ENCODE measurements at regions not wholly inside any gene's neighbourhood (a gene's known extent, or its start where the extent isn't known, plus 50 kb on each side); places are given as distances from the start of the nearest gene placed in this dataset.

DNA sequence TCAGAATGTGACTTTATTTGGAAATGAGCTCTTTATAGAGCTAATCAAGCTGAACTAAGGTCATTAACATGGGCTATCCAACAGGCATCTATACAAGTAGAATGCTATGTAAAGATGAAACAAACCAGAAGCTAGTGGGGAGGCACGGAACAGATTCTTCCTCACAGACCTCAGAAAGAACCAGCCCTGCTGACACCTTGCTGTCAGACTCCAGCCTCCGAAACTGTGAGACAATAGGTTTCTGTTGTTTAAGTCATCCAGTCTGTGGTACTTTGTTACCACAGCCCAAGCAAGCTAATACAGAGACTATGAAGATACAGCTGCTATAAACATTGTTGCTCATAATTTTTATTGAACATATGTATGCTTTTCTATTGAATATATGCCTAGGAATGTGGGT, 406.3 kb upstream of the CHRM3 start:
- TF ChIP-seq JUN (IDR thresholded peaks at IDR 0.05; ENCODE audit: borderline replicate concordance, insufficient read depth, insufficient read length, low read depth): no peak
- TF ChIP-seq, protein P1, sequence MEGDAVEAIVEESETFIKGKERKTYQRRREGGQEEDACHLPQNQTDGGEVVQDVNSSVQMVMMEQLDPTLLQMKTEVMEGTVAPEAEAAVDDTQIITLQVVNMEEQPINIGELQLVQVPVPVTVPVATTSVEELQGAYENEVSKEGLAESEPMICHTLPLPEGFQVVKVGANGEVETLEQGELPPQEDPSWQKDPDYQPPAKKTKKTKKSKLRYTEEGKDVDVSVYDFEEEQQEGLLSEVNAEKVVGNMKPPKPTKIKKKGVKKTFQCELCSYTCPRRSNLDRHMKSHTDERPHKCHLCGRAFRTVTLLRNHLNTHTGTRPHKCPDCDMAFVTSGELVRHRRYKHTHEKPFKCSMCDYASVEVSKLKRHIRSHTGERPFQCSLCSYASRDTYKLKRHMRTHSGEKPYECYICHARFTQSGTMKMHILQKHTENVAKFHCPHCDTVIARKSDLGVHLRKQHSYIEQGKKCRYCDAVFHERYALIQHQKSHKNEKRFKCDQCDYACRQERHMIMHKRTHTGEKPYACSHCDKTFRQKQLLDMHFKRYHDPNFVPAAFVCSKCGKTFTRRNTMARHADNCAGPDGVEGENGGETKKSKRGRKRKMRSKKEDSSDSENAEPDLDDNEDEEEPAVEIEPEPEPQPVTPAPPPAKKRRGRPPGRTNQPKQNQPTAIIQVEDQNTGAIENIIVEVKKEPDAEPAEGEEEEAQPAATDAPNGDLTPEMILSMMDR (IDR thresholded peaks at IDR 0.05; ENCODE audit: extremely low read depth in 1 of 2, insufficient read depth in 1 of 2, low read depth in 1 of 2, low read length in 2 of 2): no peak
- TF ChIP-seq MYC (IDR thresholded peaks at IDR 0.05; ENCODE audit: low read depth, low read length): no peak
- TF ChIP-seq POLR2A (IDR thresholded peaks at IDR 0.05; ENCODE audit: low read depth, low read length): no peak

Measured in endothelial cell of umbilical vein (primary cell).